SK-N-SH (cell line): ENCODE measurements at regions not wholly inside any gene's neighbourhood (a gene's known extent, or its start where the extent isn't known, plus 50 kb on each side); places are given as distances from the start of the nearest gene placed in this dataset.

ENCODE experiments used
- CTCF ChIA-PET: fragments of 300-600, 350-600 bp; formaldehyde crosslinking; extraction: SDS; loops from one replicate; lab custom pipeline; 2021; lab: Yijun Ruan, JAX
- POLR2A ChIA-PET: fragments of 350-600 bp; sonication (Branson Sonifier 250); formaldehyde crosslinking; extraction: SDS; loops from one replicate; lab custom pipeline; 2020; ENCODE audit warnings: antibody characterized with exemption, inconsistent platforms; lab: Yijun Ruan, JAX
- DNase-seq: peaks from one replicate; pipeline ENCODE4 v3.0.0; 2012
- H2AFZ ChIP-seq: fragments of 200-600 bp; sonication (generic); 2 replicates; pipeline ENCODE4 v1.8.1; 2016; ENCODE audit warnings: antibody characterized with exemption, mild to moderate bottlenecking, low read depth
- H3F3A ChIP-seq: fragments of 200-600 bp; sonication (generic); replicated peaks from 2 replicates; pipeline ENCODE3; 2016; ENCODE audit warnings: antibody characterized with exemption, mild to moderate bottlenecking; ENCODE audit not compliant: insufficient read depth
- H3K27ac ChIP-seq, 2 experiments: fragments of 200-500 bp in 1 of 2; fragments of 200-600 bp in 1 of 2; sonication (Bioruptor generic) in 1 of 2; sonication (generic), shearing (Covaris generic) in 1 of 2; 2 replicates each; pipeline versions ENCODE4 v1.5.1 to v1.6.1; 2014 to 2016; ENCODE audit warnings: low read depth in 2 of 2, inconsistent platforms in 1 of 2, low read length in 1 of 2, mild to moderate bottlenecking in 1 of 2, mixed read lengths in 1 of 2
- H3K27me3 ChIP-seq: fragments of 200-600 bp; sonication (generic), shearing (Covaris generic); 2 replicates; pipeline ENCODE4 v1.6.1; 2016; ENCODE audit warnings: mixed run types; ENCODE audit not compliant: insufficient read depth
- H3K36me3 ChIP-seq, 2 experiments: fragments of 200-500 bp in 1 of 2; fragments of 200-600 bp in 1 of 2; sonication (Bioruptor generic) in 1 of 2; sonication (generic) in 1 of 2; replicated peaks in 1 of 2; 2 replicates each; pipeline versions ENCODE3 to v1.5.1; 2014 to 2016; ENCODE audit warnings: low read length in 1 of 2, mild to moderate bottlenecking in 1 of 2; ENCODE audit not compliant: insufficient read depth in 2 of 2, control insufficient read depth in 1 of 2
- H3K4me1 ChIP-seq, 2 experiments: fragments of 200-500 bp in 1 of 2; fragments of 200-600 bp in 1 of 2; sonication (Bioruptor generic) in 1 of 2; sonication (generic), shearing (Covaris generic) in 1 of 2; 2 replicates each; pipeline versions ENCODE4 v1.5.1 to v1.6.1; 2014 to 2016; ENCODE audit warnings: low read depth in 1 of 2, low read length in 1 of 2, mixed run types in 1 of 2; ENCODE audit not compliant: insufficient read depth in 2 of 2, control insufficient read depth in 1 of 2
- H3K4me2 ChIP-seq: fragments of 200-600 bp; sonication (generic), shearing (Covaris generic); 2 replicates; pipeline ENCODE4 v1.6.1; 2017; ENCODE audit warnings: mixed run types
- H3K4me3 ChIP-seq, 2 experiments: fragments of 200-500 bp in 1 of 2; fragments of 200-600 bp in 1 of 2; sonication (Bioruptor generic) in 1 of 2; sonication (generic), shearing (Covaris generic) in 1 of 2; 2 replicates each; pipeline versions ENCODE4 v1.5.1 to v1.8.1; 2014 to 2016; ENCODE audit warnings: low read depth in 2 of 2, inconsistent platforms in 1 of 2, low read length in 1 of 2, mild to moderate bottlenecking in 1 of 2, mixed read lengths in 1 of 2, moderate library complexity in 1 of 2
- H3K79me2 ChIP-seq: fragments of 200-600 bp; sonication (generic); 2 replicates; pipeline ENCODE4 v1.8.1; 2017; ENCODE audit warnings: mild to moderate bottlenecking; ENCODE audit not compliant: insufficient read depth
- H3K9ac ChIP-seq: fragments of 200-600 bp; sonication (generic); 2 replicates; pipeline ENCODE4 v1.6.1; 2017; ENCODE audit warnings: mixed run types
- H3K9me2 ChIP-seq: fragments of 200-600 bp; sonication (generic); 2 replicates; pipeline ENCODE4 v1.6.1; 2017; ENCODE audit warnings: mixed run types
- H3K9me3 ChIP-seq: fragments of 200-600 bp; sonication (generic); 2 replicates; pipeline ENCODE4 v1.6.1; 2017; ENCODE audit warnings: mixed run types, mild to moderate bottlenecking, moderate library complexity
- H4K20me1 ChIP-seq: fragments of 200-600 bp; sonication (generic); 2 replicates; pipeline ENCODE4 v1.6.1; 2017; ENCODE audit warnings: mild to moderate bottlenecking, mixed run types; ENCODE audit not compliant: insufficient read depth
- CHD2 ChIP-seq: fragments of 150-350 bp; IDR thresholded peaks from 2 replicates; pipeline ENCODE4 v1.6.1; 2018; ENCODE audit warnings: low read length; ENCODE audit not compliant: partially characterized antibody
- EZH2phosphoT487 ChIP-seq: fragments of 200-600 bp; sonication (generic); IDR thresholded peaks from 2 replicates; pipeline ENCODE4 v1.6.1; 2017; ENCODE audit warnings: low read depth, mixed run types, mild to moderate bottlenecking, antibody characterized with exemption, moderate library complexity, borderline replicate concordance
- FOSL2 ChIP-seq: IDR thresholded peaks from 2 replicates; pipeline ENCODE4 v1.4.0; 2012; ENCODE audit warnings: low read depth, mild to moderate bottlenecking, moderate library complexity, borderline replicate concordance
- IRF3 ChIP-seq: fragments of 150-350 bp; IDR thresholded peaks from 2 replicates; pipeline ENCODE4 v1.6.1; 2016; ENCODE audit warnings: mild to moderate bottlenecking, low read depth, low read length
- MAX ChIP-seq: IDR thresholded peaks from 2 replicates; pipeline ENCODE4 v1.4.0; 2012; ENCODE audit warnings: low read depth
- MEF2A ChIP-seq: IDR thresholded peaks from 2 replicates; pipeline ENCODE4 v1.4.0; 2012; ENCODE audit warnings: low read depth, borderline replicate concordance
- PBX3 ChIP-seq: IDR thresholded peaks from 2 replicates; pipeline ENCODE4; 2012
- POLR2AphosphoS5 ChIP-seq: IDR thresholded peaks from 2 replicates; pipeline ENCODE4 v1.6.1; 2012; ENCODE audit warnings: low read depth, low read length
- RCOR1 ChIP-seq: fragments of 150-350 bp; IDR thresholded peaks from 2 replicates; pipeline ENCODE4 v1.6.1; 2017; ENCODE audit warnings: antibody characterized with exemption, low read length
- RFX5 ChIP-seq: IDR thresholded peaks from 2 replicates; pipeline ENCODE4 v1.6.1; 2012; ENCODE audit warnings: mild to moderate bottlenecking, improper control_type of control experiment, low read length
- RXRA ChIP-seq: IDR thresholded peaks from 2 replicates; pipeline ENCODE4 v1.4.0; 2012; ENCODE audit warnings: low read depth, mild to moderate bottlenecking, borderline replicate concordance
- SMC3 ChIP-seq: IDR thresholded peaks from 2 replicates; pipeline ENCODE4 v1.6.1; 2012; ENCODE audit warnings: low read depth, low read length, improper control_type of control experiment
- USF2 ChIP-seq: fragments of 150-350 bp; IDR thresholded peaks from 2 replicates; pipeline ENCODE4 v1.6.1; 2017; ENCODE audit warnings: antibody characterized with exemption, low read length, low read depth, borderline replicate concordance
- YY1 ChIP-seq: IDR thresholded peaks from 2 replicates; pipeline ENCODE4 v1.4.0; 2012; ENCODE audit warnings: low read depth, mild to moderate bottlenecking
- ZBTB33 ChIP-seq: IDR thresholded peaks from 2 replicates; pipeline ENCODE4 v1.4.0; 2012; ENCODE audit warnings: low read depth, borderline replicate concordance

- TF ChIP-seq SMC3 (no peak), CHD2 (no peak), PBX3 (no peak), USF2 (no peak), EZH2phosphoT487 (no peak), RXRA (no peak), MAX (no peak)
Observed at GRCh38 chr5:110345623-110346022, 380.8 kb downstream of the TMEM232 start (continued).

GRCh38 chr5:110346893-110347358 is 379.5 kb downstream of the TMEM232 start:
- Histone ChIP-seq H4K20me1 (no peaks in the 10 kb centered on the region), H3K9ac (no peak overlapping the region), H3K4me3 (no peak overlapping the region), H3K9me3 (no peaks in the 10 kb centered on the region), H3K27ac (no peak overlapping the region), H3K4me1 (no peaks in the 10 kb centered on the region; a peak in 1 of 4 replicates), H3K9me2 (no peaks in the 10 kb centered on the region), H3K79me2 (no peaks in the 10 kb centered on the region), H3K36me3 (no peaks in the 10 kb centered on the region), H3F3A (peaks cover 5% of the 10 kb centered on the region), H3K27me3 (no peaks in the 10 kb centered on the region), H3K4me2 (no peak overlapping the region), H2AFZ (no peak overlapping the region)
- POLR2A ChIA-PET = no interaction called here
- TF ChIP-seq RFX5 = no peak
- TF ChIP-seq RCOR1 = no peak
- TF ChIP-seq YY1 = no peak
- TF ChIP-seq SMC3 = no peak
- TF ChIP-seq POLR2AphosphoS5 = no peak
- TF ChIP-seq MEF2A = no peak
- TF ChIP-seq IRF3 = no peak
- no peak for TF ChIP-seq ZBTB33
- no peak for TF ChIP-seq MAX
- TF ChIP-seq FOSL2 = no peak
- DNase-seq = no peak
- CTCF ChIA-PET = interaction anchor here (0.8 kb wide), 1 partner anchor 13 kb away, joined by 3 read pairs; no protein-coding TSS in a partner anchor
